ENCODE measurements at regions not wholly inside any gene's neighbourhood (a gene's known extent, or its start where the extent isn't known, plus 50 kb on each side); places are given as distances from the start of the nearest gene placed in this dataset.

DNA sequence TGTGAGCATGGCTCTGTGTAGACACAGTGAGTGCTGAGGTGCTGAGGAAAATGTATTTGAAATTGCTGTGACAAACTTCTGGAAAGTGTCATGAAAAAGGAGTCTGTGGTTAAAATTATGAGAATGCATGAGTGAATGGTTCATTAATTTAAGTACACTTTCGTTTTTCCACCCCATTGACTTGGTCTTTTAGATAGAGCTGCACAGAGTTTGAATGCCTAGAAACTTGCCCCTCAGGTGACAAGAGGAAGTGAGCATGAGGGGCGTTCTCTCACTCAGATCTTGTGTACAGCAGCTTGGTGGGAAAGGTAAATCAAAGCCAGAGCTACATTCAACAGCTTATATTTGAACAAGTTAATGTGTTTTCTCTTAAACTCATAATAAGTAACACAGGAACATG lies 296.8 kb downstream of the WDR72 start:
- DNase-seq: no peak

DNA sequence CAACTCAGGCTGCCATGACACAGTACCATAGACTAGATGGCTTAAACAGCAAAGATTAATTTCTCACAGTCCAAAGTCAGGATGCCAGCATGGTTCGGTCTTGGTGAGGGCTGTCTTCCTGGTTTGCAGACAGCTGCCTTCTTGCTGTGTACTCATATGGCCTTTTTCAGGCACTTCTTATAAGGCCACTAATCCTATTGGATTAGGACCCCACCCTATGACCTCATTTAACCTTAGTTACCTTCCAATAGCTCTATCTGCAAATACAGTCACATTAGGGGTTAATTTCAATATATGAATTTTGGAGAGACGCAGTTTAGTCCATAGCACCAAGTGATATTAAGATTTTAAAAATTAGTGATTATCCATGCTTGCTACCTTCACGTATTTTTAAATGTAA lies 297.8 kb downstream of the WDR72 start:
- no peak for DNase-seq

DNA sequence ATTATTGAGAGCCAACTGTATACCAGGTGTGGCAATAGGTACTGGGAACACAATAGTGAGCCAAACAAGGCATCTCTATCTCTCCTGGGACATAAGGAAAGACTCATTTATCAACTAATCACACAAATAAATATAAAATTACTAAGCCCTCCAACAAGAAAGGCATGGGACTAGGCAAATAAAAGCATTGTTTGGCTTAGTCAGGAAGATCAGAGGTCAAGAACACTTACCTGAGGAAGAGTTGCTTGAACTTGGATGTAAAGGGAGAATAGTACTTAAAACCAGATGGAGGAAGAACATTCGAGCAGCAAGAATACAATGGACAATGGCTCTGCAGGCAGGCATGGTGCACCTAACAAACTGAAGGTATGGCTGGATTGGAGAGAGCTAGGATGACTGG lies 300.7 kb downstream of the WDR72 start:
- no peak for DNase-seq

DNA sequence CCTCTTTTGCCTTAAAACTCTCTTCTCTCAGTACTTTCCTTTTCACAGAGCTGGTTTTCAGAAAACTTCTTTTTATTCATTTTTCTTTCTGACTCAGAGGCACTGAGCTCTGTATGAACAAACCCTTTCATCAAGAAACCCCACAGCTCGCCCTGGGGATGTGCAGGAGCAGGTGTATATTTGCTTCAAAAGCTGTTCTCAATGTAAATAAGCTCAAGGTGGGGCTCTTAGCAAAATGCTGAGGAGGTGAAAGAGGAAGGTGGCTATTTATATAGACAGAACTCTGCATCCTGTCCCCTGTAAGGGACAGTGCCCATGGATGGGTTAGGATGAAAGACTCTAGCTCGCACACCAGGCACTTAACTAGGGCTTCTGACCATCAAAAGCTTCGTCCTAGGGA lies 302.0 kb downstream of the WDR72 start:
- no peak for DNase-seq

DNA sequence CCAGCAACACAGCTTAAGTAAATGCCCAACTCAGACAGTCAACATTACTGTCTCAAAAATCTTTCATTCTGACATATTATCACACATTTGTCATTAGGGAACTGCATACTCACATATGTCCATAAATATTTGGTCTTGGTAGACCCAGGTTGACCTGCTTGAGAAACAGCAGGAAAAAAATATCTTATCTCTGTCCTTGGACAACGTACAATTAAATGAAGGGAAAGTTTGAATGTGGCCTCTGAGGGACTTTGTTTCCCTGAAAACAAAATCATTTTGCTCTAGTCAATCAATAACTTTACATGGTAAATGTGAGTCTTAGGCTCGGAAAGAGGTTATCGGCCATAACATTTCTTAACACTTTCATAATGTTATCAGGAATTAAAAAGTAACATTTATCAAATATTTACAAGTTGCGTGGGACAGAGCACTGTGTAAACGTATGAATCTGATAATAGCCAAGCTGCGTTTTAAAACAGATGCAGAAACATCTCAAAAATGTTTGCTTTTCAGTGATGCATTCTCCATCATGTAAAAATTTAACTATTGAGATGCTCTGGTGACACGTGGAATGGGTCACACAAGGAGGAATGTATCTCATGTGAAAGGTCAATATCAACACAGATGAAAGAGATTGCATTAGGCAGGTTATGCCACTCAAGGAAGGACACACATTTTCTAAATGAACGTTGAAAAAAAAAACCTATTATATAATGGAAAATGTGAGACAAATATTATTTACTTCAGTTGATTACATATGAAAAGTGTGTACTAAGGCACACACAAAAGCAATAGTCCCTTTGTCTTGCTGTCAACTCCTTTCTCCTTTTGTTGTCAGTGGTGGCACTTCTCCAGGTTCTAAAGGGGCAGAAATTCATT lies 304.4 kb downstream of the WDR72 start:
- no peak for DNase-seq

DNA sequence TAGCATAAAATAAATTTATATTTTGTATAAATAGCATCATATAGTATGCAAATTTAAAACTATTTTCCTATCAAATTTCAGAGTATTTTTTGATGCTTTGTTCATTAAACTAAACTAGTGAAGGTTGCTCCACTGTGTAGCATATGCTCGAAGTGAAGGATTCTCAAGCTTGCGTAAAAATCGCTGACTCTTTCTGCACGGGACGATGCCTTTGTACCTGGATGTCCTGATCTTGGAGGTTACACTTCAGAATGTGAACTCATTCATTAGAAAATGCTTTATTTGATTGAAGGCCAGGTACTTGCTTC lies 305.0 kb downstream of the WDR72 start:
- DNase-seq: no peak

DNA sequence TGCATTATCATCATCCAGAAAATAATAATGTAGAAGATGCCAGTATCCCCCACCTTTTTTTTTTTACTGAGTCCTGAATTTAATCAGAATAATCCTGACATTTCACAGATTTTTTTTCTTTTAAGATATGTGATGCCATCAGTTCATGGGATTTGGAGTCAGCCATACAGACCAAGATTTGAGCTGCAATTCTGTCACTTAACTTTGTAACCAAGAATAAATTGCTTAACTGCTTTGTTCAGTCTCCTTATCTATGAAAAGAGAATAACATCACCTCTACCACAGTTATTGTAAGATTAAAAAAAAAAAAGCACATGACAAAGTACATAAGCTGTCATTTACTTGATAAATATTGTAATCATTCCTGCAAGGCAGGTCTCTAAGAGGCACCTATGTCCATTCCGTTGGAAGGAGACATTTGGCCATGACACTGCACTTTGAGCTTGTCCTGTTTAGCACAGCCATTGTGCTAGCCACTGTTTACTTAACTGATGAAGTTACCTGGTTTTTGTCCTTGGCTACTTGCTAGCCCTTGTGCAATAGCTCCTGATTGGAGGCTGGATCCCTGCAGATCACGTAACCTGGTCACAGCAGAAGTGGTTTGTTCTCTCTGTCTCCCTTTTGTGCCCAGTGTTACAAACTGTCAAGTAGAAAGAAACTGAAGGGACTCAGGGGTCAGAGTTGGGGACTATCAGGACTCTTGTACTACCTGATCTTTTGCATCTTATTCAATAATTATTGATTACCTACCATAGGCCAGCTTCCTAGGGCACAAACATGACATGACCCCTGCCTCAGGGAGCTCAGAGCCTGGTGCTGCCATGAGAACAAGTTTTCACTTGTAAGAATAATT lies 306.0 kb downstream of the WDR72 start:
- no peak for DNase-seq

DNA sequence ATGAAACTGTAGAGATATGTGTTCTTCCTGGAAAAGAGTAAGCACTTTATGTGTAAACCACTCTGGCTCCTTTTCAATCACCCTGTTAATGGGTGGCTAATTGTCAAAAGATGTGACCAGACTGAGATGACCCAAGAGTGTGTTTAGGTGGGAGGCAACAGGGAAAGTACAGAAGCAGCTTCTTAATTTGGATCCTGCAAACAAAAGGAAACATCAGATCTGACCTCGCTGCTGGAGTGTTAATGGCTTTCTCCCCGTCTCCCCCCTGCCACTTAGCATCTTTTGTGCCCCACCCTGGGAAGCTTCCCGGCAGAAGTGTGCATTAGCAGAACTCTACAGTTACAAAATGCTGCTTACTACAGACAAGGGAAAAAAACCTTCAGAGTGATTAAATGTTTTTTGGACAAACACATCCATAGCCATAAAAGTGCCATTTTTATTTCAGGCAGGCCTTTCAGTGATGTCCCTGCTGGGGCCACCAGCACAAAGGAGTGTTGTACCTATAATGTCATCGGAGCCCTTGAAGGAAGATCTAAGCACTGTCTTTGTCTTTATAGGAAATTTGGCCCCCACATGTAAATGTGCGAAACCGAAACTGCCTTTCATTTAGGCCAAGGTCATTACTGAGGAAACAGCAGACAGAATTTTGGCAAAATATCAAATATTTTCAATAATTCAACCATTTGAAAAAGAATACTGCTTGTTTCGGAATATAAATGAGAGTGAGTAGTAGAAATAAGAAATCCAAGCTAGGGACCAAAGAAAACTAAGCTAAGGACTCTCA lies 311.0 kb downstream of the WDR72 start:
- no peak for DNase-seq

DNA sequence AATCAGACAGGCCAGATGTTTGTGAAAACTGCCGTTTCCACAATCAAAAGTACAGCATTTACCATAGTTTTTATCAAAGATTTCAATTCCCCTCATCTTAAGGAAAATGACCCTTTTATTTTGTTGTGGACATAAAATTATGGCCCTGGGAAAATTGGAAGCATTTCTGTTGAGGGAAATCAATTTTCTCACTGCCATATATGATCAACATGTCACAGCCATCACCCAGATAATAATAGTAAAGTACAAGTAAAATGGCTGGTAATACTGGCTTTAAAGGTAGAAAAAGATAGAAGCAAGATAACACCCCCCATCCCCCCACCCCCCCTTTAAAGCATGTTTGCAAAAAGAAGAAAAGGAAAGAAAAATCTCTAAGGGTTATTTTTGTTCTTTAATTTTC lies 311.7 kb downstream of the WDR72 start:
- no peak for DNase-seq

DNA sequence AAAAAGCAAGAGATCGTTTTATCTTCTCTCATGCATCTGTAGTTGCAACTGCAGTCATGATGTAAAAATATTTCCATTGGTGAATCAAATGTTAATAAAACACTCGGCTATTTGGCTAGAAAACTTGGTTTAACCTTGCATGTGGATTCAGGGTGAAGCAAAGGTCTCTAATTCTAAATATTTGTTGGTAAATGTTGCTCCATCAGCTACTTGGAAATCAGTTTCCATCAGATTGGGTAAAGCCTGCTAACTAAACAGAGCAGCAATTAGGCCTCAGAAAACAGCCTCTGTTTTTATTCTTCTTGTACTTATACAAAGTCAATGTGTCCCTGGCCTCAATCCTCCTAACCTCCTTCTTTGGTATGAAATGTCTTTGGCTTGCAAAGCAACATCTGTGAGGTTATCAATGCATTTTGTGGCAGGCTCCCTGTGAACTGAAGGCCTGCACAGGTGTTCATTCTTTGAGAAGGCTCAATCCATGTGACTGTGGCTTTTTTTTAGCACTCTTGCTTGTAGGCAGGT lies 312.3 kb downstream of the WDR72 start:
- DNase-seq: no peak

DNA sequence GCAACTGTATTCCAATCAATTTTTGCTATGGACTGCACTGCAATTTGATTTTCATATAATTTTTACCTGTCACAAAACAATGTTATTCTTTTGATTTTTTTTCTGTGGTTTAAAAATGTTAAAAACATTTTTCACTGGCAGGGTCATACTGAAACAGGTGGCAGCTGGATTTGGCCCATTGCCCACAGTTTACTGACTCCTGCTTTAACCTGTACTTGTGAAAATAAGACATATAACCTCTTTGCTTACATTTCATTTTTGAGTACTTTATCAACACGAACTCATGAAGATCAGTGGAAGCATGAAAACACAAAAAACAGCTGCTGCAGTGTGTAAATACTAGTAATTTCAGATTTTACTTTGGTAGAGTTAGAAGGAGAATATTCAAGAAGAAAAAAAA lies 313.1 kb downstream of the WDR72 start:
- no peak for DNase-seq

DNA sequence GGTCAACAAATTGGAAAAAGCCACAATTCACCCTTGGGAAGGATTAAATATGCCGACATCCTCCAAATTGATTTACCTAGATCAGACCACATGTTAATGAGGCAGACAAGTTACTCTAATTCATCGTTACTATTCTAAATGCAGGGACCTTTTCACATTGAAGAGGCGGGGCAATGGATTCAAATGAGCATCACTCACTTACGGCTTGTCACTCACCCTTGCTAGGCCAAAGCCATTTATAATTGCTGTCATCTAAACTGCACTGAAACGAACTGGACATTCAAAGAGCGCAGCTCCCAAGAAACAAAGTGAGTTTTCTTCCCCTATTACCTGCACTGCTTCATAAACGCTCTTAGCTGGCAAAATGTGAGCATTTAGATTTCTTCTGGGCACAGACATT lies 313.9 kb downstream of the WDR72 start:
- no peak for DNase-seq

DNA sequence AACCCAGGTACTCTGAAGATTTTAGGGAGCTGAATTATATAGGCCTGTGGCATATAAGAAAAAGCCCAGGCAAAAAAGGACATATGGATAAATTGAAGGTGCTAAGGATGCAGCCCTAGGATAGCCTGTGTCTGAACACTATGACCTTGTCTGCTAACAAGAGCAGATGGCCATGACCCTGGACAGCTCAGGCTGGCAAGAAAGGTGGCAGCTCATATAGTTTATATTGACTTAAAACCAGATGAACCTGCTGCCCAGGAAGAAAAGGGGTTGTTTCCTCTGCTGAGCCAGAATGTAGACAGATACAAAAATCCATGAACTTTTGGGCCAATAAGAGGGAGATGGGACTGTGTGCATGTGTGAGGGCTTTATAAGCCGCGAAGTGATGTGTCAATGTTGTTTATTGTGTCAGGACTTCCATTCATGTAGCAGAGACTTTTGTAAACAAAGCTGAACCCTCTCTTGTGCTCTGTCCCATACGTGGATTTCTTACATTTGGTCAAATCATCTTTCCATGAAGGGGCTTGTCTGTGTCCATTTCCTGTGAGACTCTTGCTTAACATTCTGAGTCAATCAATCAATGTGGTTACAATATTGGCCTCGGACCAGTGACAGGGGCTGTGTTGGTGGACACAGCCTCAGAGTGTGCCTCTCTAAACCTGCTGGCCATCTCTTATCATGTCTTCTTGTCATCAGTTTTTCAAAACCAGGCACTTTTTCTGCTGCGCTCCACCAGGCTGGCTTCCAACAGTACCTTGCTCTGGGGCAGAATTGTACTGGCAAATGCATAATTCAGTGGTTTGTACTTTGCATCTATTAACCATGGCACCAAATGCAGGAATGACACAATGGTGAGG lies 321.2 kb downstream of the WDR72 start:
- DNase-seq: no peak

DNA sequence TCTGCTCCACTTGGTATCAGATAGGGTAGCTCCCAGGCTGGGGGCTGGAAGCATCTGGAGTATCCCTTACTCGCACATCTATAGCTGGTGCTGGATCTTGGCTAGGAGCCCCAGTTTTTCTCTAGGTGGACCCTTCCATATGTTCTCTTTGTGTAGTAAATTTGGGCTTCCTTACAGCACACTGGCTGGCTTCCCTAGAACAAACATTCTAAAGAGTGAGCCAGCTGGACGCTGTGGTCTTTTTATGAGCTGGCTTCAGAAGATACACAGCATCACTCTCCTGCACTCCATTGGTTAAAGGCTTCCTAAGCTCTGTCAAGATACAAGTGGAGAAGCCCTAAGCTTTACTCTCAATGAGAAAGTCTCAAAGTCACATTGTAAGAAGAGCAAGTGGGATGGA lies 322.1 kb downstream of the WDR72 start:
- DNase-seq: no peak

DNA sequence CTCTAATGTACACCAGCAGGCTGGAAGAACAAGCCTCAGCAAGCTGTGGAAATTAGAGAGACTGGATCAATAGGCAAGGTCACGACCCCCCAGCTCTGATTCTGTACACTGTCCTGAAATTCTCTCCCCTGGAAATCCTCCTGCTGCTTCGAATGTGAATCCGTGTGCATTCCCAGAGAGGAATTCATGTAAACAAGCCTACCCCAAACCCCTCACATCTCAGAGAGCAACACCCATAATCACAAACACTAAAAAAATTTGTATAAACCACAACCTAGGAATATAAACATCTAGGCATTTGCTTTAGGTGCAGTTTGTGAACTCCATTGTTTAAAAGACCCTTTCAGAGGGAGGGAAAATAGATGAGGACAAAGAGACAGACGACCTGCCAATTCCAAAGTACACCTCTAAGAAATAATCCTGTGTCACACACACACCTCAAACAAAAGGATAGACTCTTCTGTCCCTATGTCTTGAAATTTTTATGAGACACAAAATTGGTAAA lies 325.2 kb downstream of the WDR72 start:
- DNase-seq: no peak

DNA sequence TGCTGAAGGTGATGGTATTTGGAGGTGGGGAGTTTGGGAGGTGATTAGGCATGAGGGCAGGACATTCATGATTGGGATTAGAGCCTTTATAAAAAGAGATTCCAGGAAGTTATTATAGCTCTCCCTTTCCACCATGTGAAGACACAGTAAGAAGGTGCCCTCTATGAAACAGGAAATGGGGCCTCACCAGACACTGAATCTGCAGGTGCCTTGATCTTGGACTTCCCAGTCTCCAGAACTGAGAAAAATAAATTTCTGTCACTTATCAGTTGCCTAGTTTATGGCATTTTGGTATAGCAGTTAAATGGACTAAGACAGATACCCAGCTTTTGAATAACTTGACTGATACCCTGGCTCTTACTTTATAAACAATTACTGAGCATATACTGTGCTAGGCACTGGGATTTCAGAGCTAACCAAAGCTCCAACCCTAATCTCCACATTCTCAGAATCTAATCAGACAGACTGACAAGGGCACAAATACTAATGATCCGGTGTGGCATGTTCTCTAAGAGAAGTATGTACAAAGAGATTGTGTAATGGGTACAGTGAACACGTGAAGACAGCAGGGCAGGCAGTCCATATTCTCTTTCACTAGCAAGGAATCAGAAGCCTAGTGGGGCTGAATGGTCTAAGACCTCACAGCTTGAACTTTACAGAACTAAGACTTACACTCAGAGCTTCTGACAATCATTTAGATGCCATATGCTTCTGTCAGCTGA lies 343.1 kb downstream of the WDR72 start:
- no peak for DNase-seq

DNA sequence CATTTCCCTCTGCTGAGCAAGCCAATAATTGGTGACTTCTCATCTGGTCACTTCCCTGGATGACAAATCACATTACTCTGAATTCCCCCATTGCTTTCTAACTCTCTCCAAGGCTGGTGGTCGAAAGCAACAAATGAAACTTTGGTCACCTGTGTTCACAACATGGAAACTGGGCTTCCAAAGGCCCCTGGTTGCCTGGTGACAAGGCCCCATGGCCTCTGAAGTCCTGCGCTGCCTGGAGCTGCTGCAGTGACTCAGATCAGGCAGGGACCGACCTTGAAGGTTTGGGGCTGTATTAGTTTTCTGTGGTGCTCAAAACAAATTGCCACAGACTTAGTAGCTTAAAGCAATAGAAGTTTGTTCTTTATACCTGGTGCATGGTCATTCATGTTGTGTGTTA lies 345.3 kb downstream of the WDR72 start:
- DNase-seq: no peak

DNA sequence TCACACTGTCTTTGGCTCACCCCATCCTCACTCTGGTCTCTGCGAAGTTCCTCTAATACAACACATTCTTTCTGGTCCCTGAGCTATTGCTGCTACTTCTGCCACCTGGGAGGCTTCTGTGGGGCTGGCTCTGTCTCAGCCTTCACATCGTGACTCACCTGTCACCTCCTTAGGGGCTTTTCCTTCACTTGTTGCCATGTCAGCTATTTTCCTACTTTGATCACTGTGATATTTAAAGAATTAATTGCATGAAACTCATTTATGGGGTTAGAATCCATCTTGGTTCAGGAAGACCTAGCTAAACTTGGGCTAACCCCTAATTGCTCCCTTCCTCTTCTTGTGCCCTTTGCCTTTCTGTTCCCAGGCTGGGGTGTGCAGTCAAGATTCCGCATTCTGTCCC lies 346.9 kb downstream of the WDR72 start:
- DNase-seq: no peak

DNA sequence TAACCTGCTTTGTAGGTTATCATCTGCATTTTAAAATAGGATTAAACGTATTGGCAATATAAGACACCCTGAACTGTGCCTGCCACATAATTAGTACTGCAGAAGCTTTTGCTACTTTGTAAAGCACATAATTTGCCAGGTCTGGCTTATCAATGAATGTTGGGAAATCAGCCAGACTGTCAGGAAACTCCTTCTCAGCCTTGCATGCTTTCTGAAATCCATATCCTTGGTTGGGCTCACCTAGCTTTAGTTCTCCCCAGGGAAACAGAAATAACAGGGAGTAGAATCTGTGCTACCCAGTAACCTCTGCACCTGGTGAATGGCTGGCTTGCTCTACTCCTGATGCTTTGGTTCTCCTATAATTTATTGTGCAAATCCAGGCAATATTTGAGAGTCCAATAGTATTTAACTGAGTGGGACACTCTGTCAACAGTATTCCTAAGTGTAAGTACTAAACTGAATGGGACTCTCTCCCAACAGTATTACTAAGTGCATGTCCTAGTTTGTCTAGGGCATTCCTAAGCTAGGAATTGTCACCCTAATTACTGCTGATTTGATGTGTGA lies 354.5 kb downstream of the WDR72 start:
- DNase-seq: no peak

DNA sequence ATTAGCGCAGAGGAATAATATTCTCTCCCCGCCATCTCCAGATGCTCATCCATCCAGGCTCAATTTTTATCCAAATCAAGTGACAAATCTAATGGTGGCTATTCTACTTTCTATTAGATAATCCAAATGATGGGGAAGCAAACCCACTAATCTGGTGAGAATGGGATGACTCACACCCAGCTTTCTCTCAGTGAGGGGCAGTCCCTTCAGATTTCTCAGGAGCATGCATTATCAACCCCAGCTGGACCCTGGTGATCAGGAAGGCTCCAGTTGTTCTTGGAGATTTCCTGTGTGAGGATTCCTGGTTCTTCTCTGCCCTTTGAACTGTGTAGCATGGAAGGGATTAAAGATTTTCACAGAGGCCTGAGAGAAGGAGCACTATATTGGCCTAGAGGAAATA lies 358.0 kb downstream of the WDR72 start:
- no peak for DNase-seq

DNA sequence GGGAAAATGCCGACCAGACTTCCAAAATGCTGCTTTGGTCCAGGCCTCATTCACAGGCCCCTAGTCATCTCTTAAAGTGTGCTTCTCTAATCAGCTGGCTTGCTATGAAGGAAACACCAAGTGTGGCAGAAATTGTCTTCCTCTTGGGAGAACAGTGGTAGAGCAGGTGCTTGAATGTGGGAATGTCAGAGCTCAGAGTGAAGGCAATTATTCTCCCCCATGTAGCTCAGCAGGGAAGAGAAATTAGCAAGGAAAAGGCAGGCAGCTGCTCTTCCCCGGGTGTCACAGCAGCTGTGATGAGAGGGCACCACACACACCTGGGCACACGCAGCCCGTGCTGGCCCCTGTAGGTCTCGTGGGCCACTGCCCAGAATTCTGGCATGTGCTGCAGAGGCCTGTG lies 358.5 kb downstream of the WDR72 start:
- DNase-seq: no peak
